ENCODE measurements at regions not wholly inside any gene's neighbourhood (a gene's known extent, or its start where the extent isn't known, plus 50 kb on each side); places are given as distances from the start of the nearest gene placed in this dataset.

DNA sequence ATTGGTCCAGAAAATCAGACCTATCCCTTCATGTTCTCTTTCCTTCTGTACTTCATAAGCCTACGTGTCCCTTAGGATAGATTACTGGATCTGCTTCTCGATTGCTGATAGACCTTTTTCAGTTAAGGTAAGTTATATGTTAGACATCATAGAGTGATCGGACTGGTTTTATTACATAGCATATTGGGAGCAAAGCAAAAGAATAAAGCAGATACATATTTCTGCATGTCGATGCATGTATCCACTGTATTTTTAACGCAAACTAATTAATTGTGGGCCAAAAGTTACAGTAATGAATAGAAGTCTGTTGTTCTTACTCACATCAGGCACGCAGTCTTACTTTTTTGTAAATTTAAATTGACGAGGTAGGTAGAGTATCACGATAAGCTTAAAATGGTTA, 106.4 kb downstream of the SLIT2 start:
- CTCF ChIA-PET: no interaction called here
- no peak overlapping the region for H3K27ac ChIP-seq
- POLR2A ChIA-PET (ENCODE audit: low non-redundant PET): no interaction called here
- TF ChIP-seq, protein P1, sequence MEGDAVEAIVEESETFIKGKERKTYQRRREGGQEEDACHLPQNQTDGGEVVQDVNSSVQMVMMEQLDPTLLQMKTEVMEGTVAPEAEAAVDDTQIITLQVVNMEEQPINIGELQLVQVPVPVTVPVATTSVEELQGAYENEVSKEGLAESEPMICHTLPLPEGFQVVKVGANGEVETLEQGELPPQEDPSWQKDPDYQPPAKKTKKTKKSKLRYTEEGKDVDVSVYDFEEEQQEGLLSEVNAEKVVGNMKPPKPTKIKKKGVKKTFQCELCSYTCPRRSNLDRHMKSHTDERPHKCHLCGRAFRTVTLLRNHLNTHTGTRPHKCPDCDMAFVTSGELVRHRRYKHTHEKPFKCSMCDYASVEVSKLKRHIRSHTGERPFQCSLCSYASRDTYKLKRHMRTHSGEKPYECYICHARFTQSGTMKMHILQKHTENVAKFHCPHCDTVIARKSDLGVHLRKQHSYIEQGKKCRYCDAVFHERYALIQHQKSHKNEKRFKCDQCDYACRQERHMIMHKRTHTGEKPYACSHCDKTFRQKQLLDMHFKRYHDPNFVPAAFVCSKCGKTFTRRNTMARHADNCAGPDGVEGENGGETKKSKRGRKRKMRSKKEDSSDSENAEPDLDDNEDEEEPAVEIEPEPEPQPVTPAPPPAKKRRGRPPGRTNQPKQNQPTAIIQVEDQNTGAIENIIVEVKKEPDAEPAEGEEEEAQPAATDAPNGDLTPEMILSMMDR (conservative IDR thresholded peaks at IDR 0.05; ENCODE audit: low read depth): no peak
- no peak for DNase-seq (ENCODE audit: low spot score)

GRCh38 chr4:20359692-20360091, 108.0 kb downstream of the SLIT2 start:
- DNase-seq (ENCODE audit: low spot score): no peak
- no peak overlapping the region for H3K27ac ChIP-seq
- CTCF ChIA-PET: no interaction called here
- POLR2A ChIA-PET (ENCODE audit: low non-redundant PET): no interaction called here
- TF ChIP-seq, protein P1 (conservative IDR thresholded peaks at IDR 0.05; ENCODE audit: low read depth): no peak

GRCh38 chr4:20362148-20362547, 110.4 kb downstream of the SLIT2 start:
- DNase-seq (ENCODE audit: low spot score): no peak
- TF ChIP-seq, protein P1 (conservative IDR thresholded peaks at IDR 0.05; ENCODE audit: low read depth): no peak
- ChIA-PET POLR2A (ENCODE audit: low non-redundant PET) (no interaction called here), CTCF (no interaction called here)
- no peak overlapping the region for H3K27ac ChIP-seq

GRCh38 chr4:20364969-20365368, 113.3 kb downstream of the SLIT2 start:
- no peak overlapping the region for H3K27ac ChIP-seq
- DNase-seq (ENCODE audit: low spot score): no peak
- TF ChIP-seq, protein P1 (conservative IDR thresholded peaks at IDR 0.05; ENCODE audit: low read depth): no peak
- ChIA-PET CTCF (no interaction called here), POLR2A (ENCODE audit: low non-redundant PET) (no interaction called here)

- ChIA-PET CTCF (no interaction called here), POLR2A (ENCODE audit: low non-redundant PET) (no interaction called here)
- DNase-seq (ENCODE audit: low spot score): no peak
- TF ChIP-seq, protein P1 (conservative IDR thresholded peaks at IDR 0.05; ENCODE audit: low read depth): no peak
- H3K27ac ChIP-seq: no peak overlapping the region
These were observed 115.7 kb downstream of the SLIT2 start for GRCh38 chr4:20367446-20367845.

DNA sequence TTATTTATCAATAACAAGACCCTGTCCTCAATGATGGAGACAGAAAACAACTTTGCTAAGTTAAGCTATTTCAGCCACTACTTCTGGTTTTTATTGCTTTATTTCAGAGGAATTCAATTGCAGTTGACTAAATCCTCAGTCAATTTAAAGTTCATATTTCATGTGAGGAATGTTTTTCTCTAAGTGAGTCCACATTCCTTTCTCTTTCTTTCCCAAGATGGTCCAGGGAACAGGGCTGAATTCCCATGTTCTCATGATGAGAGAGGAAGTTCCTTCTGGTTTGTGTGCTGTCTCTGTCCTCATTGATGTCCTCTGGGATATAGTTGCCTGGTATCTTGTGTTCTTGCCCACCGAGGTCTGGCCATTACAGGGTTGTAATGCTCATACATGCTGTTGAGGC, 117.2 kb downstream of the SLIT2 start:
- no peak for DNase-seq (ENCODE audit: low spot score)
- no peak overlapping the region for H3K27ac ChIP-seq
- ChIA-PET CTCF (no interaction called here), POLR2A (ENCODE audit: low non-redundant PET) (no interaction called here)
- TF ChIP-seq, protein P1 (conservative IDR thresholded peaks at IDR 0.05; ENCODE audit: low read depth): no peak

DNA sequence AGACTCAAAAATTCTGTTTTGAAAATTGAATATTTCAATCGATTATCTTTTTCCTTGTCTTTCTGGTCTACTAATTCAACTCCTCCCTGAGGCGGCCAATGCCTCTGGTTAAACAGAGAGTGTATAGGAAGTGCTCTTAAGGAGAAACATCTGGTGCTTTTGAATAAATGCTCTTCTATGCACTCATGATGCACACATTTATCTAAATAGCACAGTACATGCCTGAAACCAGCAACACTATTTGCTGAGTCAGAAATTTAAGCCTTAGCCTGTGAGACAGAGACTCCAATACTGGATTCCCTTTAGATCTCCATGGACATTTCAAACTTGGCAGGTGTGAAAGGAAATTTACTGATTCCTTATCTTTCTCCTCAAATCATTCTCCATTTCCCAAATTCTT, 118.6 kb downstream of the SLIT2 start:
- ChIA-PET POLR2A (ENCODE audit: low non-redundant PET) (no interaction called here), CTCF (interaction anchor here (0.6 kb wide), 1 partner anchor 25 kb away, joined by 3 read pairs; no protein-coding TSS in a partner anchor)
- TF ChIP-seq, protein P1 (conservative IDR thresholded peaks at IDR 0.05; ENCODE audit: low read depth): no peak
- H3K27ac ChIP-seq: no peak overlapping the region
- no peak for DNase-seq (ENCODE audit: low spot score)

All from RWPE1 (cell line).